Panc1 (cell line): ENCODE measurements at regions not wholly inside any gene's neighbourhood (a gene's known extent, or its start where the extent isn't known, plus 50 kb on each side); places are given as distances from the start of the nearest gene placed in this dataset.

Source experiments
- ATAC-seq: fragments of 200-7000 bp; cut with Tn5 transposase; 2 replicates; pipeline ENCODE4 v1.9.1; 2020; ENCODE audit warnings: mild to moderate bottlenecking, moderate library complexity
- BruUV-seq: library from RNA; stranded (reverse); fragments of 400-500 nt; replicated peaks from 2 replicates; lab custom pipeline; 2021; lab: Mats Ljungman, UMichigan
- CTCF ChIA-PET: fragments of 300-600 bp; sonication (Branson Sonifier 250); formaldehyde crosslinking; loops from one replicate; lab custom pipeline; 2022; ENCODE audit warnings: antibody characterized with exemption; lab: Charles Lee
- POLR2A ChIA-PET: fragments of 300-600 bp; sonication (Branson Sonifier 250); formaldehyde crosslinking; loops from one replicate; lab custom pipeline; 2022; ENCODE audit warnings: antibody characterized with exemption; lab: Charles Lee
- DNase-seq: peaks from one replicate; pipeline ENCODE4 v3.0.0-alpha.2; 2010; ENCODE audit warnings: low read depth, low spot score
- H3K27ac ChIP-seq: 2 replicates; pipeline ENCODE4 v1.5.1; 2011; ENCODE audit warnings: mild to moderate bottlenecking, low read length, inconsistent platforms
- H3K27me3 ChIP-seq: fragments of 200-500 bp; sonication (Bioruptor generic); 2 replicates; pipeline ENCODE4 v1.6.0; 2014; ENCODE audit warnings: low read length, inconsistent platforms; ENCODE audit not compliant: control insufficient read depth, insufficient read depth
- H3K36me3 ChIP-seq: fragments of 200-500 bp; sonication (Bioruptor generic); 2 replicates; pipeline ENCODE4 v1.5.1; 2014; ENCODE audit warnings: inconsistent platforms, mild to moderate bottlenecking, low read length, moderate library complexity; ENCODE audit not compliant: control insufficient read depth, insufficient read depth
- H3K4me1 ChIP-seq: 2 replicates; pipeline ENCODE4 v1.5.1; 2011; ENCODE audit warnings: inconsistent platforms, mild to moderate bottlenecking, low read length, moderate library complexity; ENCODE audit not compliant: control insufficient read depth, insufficient read depth
- H3K4me3 ChIP-seq, 2 experiments: 2 replicates each; pipeline ENCODE4 v1.5.1; 2011 to 2012; ENCODE audit warnings: low read depth in 2 of 2, low read length in 2 of 2, mild to moderate bottlenecking in 2 of 2, inconsistent platforms in 1 of 2, moderate library complexity in 1 of 2
- H3K9me3 ChIP-seq: fragments of 200-500 bp; sonication (Bioruptor generic); 2 replicates; pipeline ENCODE4 v1.5.1; 2014; ENCODE audit warnings: low read depth, mild to moderate bottlenecking, inconsistent platforms, low read length, moderate library complexity; ENCODE audit not compliant: control insufficient read depth, insufficient read depth
- POLR2AphosphoS5 ChIP-seq: IDR thresholded peaks from 2 replicates; pipeline ENCODE4 v1.6.1; 2012; ENCODE audit warnings: mild to moderate bottlenecking, low read depth, low read length, moderate library complexity
- SIN3A ChIP-seq: IDR thresholded peaks from 2 replicates; pipeline ENCODE4 v1.6.1; 2012; ENCODE audit warnings: low read depth, mild to moderate bottlenecking, low read length, moderate library complexity, borderline replicate concordance; ENCODE audit not compliant: insufficient read depth
- TCF7L2 ChIP-seq: IDR thresholded peaks from 2 replicates; pipeline ENCODE4 v1.6.1; 2011; ENCODE audit warnings: mild to moderate bottlenecking, low read depth, low read length, inconsistent platforms
- in situ Hi-C: cut with HindIII; loops from 2 replicates; pipeline ENCODE4 v1.10.0; 2016; ENCODE audit warnings: low sequenced_read_pairs, low pct_unique_long_range_greater_than_20kb
- intact Hi-C: fragments of 100-400 bp; cut with micrococcal nuclease; formaldehyde crosslinking; loops from one replicate; pipeline ENCODE4 v1.10.0; 2022; ENCODE audit not compliant: unreplicated experiment
- TF ChIP-seq, protein P1 (sequence below), 2 experiments: IDR thresholded peaks; 2 replicates each; pipeline ENCODE4 v1.6.1; 2011 to 2012; ENCODE audit warnings: low read depth in 2 of 2, control low read depth in 1 of 2, low read length in 1 of 2, mild to moderate bottlenecking in 1 of 2, moderate library complexity in 1 of 2; ENCODE audit not compliant: insufficient read depth in 1 of 2
- TF ChIP-seq, protein P2 (sequence below): fragments of 450-650 bp; IDR thresholded peaks from 2 replicates; pipeline ENCODE4 v1.5.1; 2017; ENCODE audit warnings: mild to moderate bottlenecking

DNA sequence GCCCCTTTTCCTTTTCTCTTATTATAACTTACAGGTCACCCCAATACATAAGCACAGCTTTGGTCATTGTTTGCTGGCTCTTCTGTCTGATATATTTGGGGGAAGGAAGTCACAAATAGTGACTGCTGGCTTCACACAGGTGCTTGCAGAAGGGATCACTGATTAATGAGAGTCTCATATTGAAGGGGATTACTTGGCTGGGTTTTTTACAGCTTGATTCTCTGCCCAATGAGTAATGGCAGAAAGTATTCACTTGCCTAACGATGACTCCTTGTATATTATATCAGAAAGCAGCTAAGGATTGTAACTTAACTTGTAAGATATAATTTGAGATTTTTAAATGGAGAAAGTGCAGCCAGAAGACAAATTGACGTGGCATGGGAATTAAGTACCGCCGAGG is 119.3 kb upstream of the PFN2 start:
- ATAC-seq: no peak
- no peak for DNase-seq
- TF ChIP-seq, protein P1, sequence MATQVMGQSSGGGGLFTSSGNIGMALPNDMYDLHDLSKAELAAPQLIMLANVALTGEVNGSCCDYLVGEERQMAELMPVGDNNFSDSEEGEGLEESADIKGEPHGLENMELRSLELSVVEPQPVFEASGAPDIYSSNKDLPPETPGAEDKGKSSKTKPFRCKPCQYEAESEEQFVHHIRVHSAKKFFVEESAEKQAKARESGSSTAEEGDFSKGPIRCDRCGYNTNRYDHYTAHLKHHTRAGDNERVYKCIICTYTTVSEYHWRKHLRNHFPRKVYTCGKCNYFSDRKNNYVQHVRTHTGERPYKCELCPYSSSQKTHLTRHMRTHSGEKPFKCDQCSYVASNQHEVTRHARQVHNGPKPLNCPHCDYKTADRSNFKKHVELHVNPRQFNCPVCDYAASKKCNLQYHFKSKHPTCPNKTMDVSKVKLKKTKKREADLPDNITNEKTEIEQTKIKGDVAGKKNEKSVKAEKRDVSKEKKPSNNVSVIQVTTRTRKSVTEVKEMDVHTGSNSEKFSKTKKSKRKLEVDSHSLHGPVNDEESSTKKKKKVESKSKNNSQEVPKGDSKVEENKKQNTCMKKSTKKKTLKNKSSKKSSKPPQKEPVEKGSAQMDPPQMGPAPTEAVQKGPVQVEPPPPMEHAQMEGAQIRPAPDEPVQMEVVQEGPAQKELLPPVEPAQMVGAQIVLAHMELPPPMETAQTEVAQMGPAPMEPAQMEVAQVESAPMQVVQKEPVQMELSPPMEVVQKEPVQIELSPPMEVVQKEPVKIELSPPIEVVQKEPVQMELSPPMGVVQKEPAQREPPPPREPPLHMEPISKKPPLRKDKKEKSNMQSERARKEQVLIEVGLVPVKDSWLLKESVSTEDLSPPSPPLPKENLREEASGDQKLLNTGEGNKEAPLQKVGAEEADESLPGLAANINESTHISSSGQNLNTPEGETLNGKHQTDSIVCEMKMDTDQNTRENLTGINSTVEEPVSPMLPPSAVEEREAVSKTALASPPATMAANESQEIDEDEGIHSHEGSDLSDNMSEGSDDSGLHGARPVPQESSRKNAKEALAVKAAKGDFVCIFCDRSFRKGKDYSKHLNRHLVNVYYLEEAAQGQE (IDR thresholded peaks at IDR 0.05; ENCODE audit: insufficient read depth in 1 of 2, low read depth in 2 of 2, low read length in 1 of 2): no peak
- TF ChIP-seq, protein P2, sequence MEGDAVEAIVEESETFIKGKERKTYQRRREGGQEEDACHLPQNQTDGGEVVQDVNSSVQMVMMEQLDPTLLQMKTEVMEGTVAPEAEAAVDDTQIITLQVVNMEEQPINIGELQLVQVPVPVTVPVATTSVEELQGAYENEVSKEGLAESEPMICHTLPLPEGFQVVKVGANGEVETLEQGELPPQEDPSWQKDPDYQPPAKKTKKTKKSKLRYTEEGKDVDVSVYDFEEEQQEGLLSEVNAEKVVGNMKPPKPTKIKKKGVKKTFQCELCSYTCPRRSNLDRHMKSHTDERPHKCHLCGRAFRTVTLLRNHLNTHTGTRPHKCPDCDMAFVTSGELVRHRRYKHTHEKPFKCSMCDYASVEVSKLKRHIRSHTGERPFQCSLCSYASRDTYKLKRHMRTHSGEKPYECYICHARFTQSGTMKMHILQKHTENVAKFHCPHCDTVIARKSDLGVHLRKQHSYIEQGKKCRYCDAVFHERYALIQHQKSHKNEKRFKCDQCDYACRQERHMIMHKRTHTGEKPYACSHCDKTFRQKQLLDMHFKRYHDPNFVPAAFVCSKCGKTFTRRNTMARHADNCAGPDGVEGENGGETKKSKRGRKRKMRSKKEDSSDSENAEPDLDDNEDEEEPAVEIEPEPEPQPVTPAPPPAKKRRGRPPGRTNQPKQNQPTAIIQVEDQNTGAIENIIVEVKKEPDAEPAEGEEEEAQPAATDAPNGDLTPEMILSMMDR: no peak
- ChIA-PET CTCF (no interaction called here), POLR2A (no interaction called here)
- Histone ChIP-seq H3K9me3 (no peaks in the 10 kb centered on the region; the same call in 1 of the 2 replicates), H3K27ac (no peak overlapping the region), H3K27me3 (no peaks in the 10 kb centered on the region), H3K4me3 (no peak overlapping the region), H3K4me1 (no peaks in the 10 kb centered on the region), H3K36me3 (no peaks in the 10 kb centered on the region)
- intact Hi-C loops (no loop called here), in situ Hi-C loops (no loop called here)
- no TSS peak for BruUV-seq

DNA sequence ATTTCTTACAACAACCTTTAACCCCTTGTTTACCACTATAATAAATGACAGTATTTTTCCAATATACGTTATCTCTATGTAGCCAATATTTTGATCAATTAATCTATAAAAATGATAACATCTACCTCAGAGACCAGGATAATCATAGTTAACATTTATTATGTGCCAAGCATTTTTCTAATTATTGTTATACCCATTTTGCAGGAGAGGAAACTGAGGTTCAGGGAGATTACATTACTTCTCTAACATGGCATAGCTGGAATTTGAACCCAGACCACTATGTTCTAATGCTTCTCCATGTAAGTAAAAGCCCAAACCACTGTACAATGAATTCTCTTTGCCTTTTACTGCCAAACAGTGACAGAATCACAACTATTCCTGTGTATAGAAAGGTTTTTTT is 113.4 kb upstream of the PFN2 start:
- intact Hi-C loops: no loop called here
- CTCF ChIA-PET: no interaction called here

More for the DNA sequence above, 113.4 kb upstream of the PFN2 start:
- H3K9me3 ChIP-seq: no peaks in the 10 kb centered on the region; the same call in 1 of the 2 replicates
- peaks cover 40% of the 10 kb centered on the region for H3K4me1 ChIP-seq
- H3K4me3 ChIP-seq: no peak overlapping the region
- TF ChIP-seq TCF7L2 (no peak), POLR2AphosphoS5 (no peak), SIN3A (no peak)
- TF ChIP-seq, protein P2: no peak
- TF ChIP-seq, protein P1 (IDR thresholded peaks at IDR 0.05; ENCODE audit: insufficient read depth in 1 of 2, low read depth in 2 of 2, low read length in 1 of 2): no peak
- H3K27ac ChIP-seq: peak overlapping the region; percentile 80
- BruUV-seq: no TSS peak
- no peaks in the 10 kb centered on the region for H3K27me3 ChIP-seq
- in situ Hi-C loops: no loop called here
- ATAC-seq: no peak
- H3K36me3 ChIP-seq: no peaks in the 10 kb centered on the region
- no peak for DNase-seq
- POLR2A ChIA-PET: no interaction called here
